ENCODE measurements at regions not wholly inside any gene's neighbourhood (a gene's known extent, or its start where the extent isn't known, plus 50 kb on each side); places are given as distances from the start of the nearest gene placed in this dataset.

DNA sequence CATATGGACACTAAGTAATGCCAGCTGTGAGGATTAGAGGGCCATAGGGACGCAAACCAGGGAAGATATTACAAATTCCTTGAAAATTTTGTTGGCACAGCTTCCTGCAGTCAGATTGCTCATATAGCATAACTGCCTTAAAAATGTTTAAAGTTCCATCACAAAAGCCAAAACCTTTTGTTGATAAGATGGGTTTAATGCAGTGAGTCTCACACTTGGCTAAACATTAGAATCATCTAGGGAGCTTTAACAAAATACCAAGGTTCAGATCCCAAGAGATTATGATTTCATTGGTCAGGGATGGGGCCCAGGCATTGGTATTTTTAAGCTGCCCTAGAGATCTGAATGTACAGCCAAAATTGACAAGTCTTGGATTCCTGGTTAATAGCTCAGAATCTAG, 376.5 kb upstream of the MAD2L1 start:
- no peak for TF ChIP-seq TAF1 (IDR thresholded peaks at IDR 0.05; ENCODE audit: low read depth)
- TF ChIP-seq, protein P1, sequence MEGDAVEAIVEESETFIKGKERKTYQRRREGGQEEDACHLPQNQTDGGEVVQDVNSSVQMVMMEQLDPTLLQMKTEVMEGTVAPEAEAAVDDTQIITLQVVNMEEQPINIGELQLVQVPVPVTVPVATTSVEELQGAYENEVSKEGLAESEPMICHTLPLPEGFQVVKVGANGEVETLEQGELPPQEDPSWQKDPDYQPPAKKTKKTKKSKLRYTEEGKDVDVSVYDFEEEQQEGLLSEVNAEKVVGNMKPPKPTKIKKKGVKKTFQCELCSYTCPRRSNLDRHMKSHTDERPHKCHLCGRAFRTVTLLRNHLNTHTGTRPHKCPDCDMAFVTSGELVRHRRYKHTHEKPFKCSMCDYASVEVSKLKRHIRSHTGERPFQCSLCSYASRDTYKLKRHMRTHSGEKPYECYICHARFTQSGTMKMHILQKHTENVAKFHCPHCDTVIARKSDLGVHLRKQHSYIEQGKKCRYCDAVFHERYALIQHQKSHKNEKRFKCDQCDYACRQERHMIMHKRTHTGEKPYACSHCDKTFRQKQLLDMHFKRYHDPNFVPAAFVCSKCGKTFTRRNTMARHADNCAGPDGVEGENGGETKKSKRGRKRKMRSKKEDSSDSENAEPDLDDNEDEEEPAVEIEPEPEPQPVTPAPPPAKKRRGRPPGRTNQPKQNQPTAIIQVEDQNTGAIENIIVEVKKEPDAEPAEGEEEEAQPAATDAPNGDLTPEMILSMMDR (IDR thresholded peaks at IDR 0.05; ENCODE audit: poor library complexity, severe bottlenecking): no peak
- no peak for TF ChIP-seq RAD21 (conservative IDR thresholded peaks at IDR 0.05)
- TF ChIP-seq POLR2AphosphoS5 (IDR thresholded peaks at IDR 0.05): no peak
